ENCODE measurements at regions not wholly inside any gene's neighbourhood (a gene's known extent, or its start where the extent isn't known, plus 50 kb on each side); places are given as distances from the start of the nearest gene placed in this dataset.

DNA sequence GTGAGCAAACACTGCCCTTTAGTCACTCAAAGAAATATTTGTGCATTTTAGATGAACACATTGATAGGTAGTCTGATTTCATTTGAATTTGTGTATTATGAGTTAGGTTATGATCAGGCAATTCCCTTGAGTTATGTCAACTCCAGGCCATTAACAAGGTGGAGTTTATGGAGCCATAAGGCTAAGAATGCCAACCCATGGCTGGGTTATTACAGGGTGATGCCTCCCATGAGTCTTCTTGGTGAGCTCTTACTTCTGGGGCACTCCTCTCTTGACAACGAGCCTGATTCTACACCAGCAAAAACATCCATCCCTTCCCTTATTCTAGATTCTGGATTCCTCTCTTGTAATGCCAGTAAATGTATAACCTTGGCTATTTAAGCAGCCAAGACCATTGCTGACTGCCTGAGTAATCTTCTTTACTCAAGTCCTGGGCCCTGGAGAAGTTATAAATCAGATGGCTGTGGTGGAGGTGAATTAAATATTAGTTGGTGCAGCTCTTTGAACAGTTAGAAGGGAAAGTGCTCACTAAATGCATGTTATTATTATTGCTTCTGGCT, 645.7 kb upstream of the TENM4 start:
- no peak for TF ChIP-seq YY1 (IDR thresholded peaks at IDR 0.05; ENCODE audit: insufficient read depth, insufficient read length)
- TF ChIP-seq SUZ12 (IDR thresholded peaks at IDR 0.05; ENCODE audit: extremely low read depth, insufficient read depth, insufficient read length) = no peak
- no peak for TF ChIP-seq ZNF274 (IDR thresholded peaks at IDR 0.05; ENCODE audit: low read depth, low read length)
